ENCODE measurements at regions not wholly inside any gene's neighbourhood (a gene's known extent, or its start where the extent isn't known, plus 50 kb on each side); places are given as distances from the start of the nearest gene placed in this dataset.

DNA sequence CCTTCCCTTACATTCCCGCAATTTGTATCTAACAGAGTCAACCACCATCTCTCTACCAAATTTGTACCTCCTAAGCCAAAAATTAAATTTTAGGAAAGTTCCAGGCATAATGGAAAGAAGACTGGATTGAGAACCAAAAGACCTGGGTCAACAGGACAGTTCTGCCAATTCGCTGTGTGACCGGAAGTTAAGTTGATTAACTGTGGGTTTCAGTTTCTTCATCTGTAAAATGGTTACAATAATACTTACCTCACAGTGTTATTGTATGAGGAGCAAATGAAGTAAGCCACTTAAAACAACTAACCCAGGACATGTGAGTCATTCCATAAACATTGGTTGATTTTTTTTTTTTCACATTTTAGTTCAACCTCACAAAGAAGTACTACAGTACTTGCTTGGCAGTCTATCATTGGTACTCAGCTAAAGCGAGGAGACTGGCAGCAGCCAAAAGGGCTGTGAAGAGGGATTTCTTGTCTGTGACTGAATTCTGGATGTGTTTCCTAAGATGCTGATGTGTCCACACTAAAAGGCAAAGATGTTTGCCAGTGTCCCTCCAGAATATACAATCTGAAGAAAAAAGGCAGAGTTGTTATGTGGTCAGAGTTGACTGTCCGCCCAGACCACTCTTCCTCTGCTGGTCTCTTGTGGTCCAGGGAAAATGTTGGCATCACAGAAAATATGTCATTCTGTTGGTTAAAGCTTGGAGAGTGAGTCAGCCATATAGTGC is 198.6 kb downstream of the TLE1 start:
- WGBS, 2 donors (ENCODE audit: low coverage in 1 of 2) = 93 to 94% methylated on average over 4 to 5 of the region's 5 CpGs

DNA sequence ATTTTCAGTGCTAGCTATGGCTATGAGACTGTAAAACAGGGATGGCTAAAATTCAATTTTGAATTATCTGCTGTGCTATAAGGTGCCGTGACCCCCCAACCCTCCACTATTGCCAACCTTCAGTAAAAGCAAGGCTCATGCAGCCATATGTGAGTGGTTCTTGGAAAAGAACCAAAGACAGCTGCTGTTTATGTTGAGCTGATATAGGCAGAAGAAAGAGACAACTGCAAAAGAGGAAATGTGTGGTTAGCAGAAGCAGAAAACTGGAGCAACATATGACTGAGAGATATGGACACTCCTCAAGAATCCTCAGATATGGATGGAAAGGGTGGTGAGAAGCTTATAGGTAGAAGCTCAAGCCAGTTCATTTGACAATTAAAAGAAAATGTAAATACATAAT is 200.3 kb downstream of the TLE1 start:
- no peaks in the 10 kb centered on the region for H3K4me1 ChIP-seq
- H3K27ac ChIP-seq = no peak overlapping the region
- H3K27me3 ChIP-seq = no peaks in the 10 kb centered on the region
- H3K4me3 ChIP-seq = no peak overlapping the region
- H3K36me3 ChIP-seq = no peaks in the 10 kb centered on the region
- H3K9me3 ChIP-seq = no peaks in the 10 kb centered on the region
- 100% methylated on average over 1 of the region's 1 CpG for WGBS, 2 donors (ENCODE audit: low coverage in 1 of 2)
- no peak for ATAC-seq
- TF ChIP-seq, protein P1, sequence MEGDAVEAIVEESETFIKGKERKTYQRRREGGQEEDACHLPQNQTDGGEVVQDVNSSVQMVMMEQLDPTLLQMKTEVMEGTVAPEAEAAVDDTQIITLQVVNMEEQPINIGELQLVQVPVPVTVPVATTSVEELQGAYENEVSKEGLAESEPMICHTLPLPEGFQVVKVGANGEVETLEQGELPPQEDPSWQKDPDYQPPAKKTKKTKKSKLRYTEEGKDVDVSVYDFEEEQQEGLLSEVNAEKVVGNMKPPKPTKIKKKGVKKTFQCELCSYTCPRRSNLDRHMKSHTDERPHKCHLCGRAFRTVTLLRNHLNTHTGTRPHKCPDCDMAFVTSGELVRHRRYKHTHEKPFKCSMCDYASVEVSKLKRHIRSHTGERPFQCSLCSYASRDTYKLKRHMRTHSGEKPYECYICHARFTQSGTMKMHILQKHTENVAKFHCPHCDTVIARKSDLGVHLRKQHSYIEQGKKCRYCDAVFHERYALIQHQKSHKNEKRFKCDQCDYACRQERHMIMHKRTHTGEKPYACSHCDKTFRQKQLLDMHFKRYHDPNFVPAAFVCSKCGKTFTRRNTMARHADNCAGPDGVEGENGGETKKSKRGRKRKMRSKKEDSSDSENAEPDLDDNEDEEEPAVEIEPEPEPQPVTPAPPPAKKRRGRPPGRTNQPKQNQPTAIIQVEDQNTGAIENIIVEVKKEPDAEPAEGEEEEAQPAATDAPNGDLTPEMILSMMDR (IDR thresholded peaks at IDR 0.05) = no peak
- TF ChIP-seq POLR2A (IDR thresholded peaks at IDR 0.05) = no peak
- no peak for TF ChIP-seq EP300 (IDR thresholded peaks at IDR 0.05)
- TF ChIP-seq POLR2AphosphoS5 (IDR thresholded peaks at IDR 0.05) = no peak

More for the DNA sequence above, 198.6 kb downstream of the TLE1 start:
- H3K36me3 ChIP-seq = no peaks in the 10 kb centered on the region
- H3K4me3 ChIP-seq = no peak overlapping the region
- H3K27me3 ChIP-seq = no peaks in the 10 kb centered on the region
- H3K27ac ChIP-seq = no peak overlapping the region
- ATAC-seq = no peak
- no peaks in the 10 kb centered on the region for H3K9me3 ChIP-seq
- no peaks in the 10 kb centered on the region for H3K4me1 ChIP-seq
- TF ChIP-seq POLR2AphosphoS5 (IDR thresholded peaks at IDR 0.05) (no peak), POLR2A (IDR thresholded peaks at IDR 0.05) (no peak), EP300 (IDR thresholded peaks at IDR 0.05) (no peak)
- TF ChIP-seq, protein P1 (IDR thresholded peaks at IDR 0.05) = no peak

DNA sequence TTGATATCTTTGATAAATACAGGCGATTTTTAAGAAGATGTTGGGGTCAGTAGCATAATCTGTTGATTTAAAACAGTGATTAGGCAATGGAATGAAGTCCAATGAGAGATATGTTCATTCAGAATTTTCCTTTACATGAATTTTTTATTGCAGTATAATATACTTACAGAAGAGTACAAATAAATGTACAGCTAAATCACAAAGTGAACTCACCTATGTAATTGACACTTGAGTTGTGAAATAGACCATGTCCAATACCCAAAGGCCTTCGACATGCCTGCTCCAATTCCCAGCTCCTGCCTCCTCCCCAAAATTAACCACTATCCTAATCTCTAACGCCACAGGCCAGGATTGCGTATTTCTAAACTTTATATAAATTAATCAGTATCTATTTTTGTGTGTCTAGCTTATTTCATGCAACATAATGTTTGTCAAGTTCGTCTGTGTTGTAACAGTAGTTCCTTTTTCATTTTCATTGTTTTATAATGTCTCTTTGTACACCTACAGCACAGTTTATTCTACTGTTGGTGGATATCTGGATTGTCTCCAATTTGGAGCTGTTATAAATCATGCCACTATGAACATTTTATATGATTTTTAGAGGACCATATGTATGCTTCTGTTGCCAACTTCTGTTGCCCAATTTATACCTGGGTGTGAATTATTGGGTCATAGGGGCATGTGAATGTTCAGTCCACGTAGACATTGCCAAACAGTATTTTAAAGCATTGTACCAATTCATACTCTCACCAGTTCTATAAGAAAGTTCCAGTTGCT is 208.3 kb downstream of the TLE1 start:
- ATAC-seq = no peak

DNA sequence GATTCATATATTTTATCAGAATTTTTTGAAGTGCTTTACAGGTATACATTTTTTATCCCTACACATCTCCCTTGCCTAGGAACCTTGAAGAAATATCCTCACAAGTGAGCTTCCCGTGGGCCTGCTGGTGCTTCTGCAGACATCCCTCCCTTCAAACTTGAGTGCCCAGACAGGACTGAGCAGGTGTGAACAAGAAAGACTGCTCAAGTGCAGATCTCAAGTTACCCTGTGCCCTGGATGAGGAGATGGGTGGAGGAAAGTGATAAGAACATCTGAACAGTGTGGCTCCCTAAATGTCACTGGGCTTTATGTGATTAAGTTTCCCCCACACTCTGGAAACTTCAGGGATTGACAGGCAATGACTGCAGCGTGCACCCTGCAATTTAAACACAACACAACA is 209.8 kb downstream of the TLE1 start:
- no peak for ATAC-seq
- no peaks in the 10 kb centered on the region for H3K27me3 ChIP-seq
- H3K36me3 ChIP-seq = no peaks in the 10 kb centered on the region
- no peak overlapping the region for H3K4me3 ChIP-seq
- H3K4me1 ChIP-seq = no peaks in the 10 kb centered on the region
- no peak for TF ChIP-seq POLR2AphosphoS5 (IDR thresholded peaks at IDR 0.05)
- TF ChIP-seq EP300 (IDR thresholded peaks at IDR 0.05) = no peak
- TF ChIP-seq POLR2A (IDR thresholded peaks at IDR 0.05) = no peak
- TF ChIP-seq, protein P1 (IDR thresholded peaks at IDR 0.05) = no peak
- no peak overlapping the region for H3K27ac ChIP-seq
- H3K9me3 ChIP-seq = peaks cover 0 to 10% (median 0%) of the 10 kb centered on the region in 3 donors
- WGBS, 2 donors (ENCODE audit: low coverage in 1 of 2) = 50 to 88% methylated on average over 1 to 2 of the region's 2 CpGs

More for the DNA sequence above, 208.3 kb downstream of the TLE1 start:
- no peaks in the 10 kb centered on the region for H3K4me1 ChIP-seq
- H3K27me3 ChIP-seq = no peaks in the 10 kb centered on the region
- no peak overlapping the region for H3K27ac ChIP-seq
- 77 to 88% methylated on average over 6 of the region's 6 CpGs for WGBS, 2 donors (ENCODE audit: low coverage in 1 of 2)
- TF ChIP-seq, protein P1 (IDR thresholded peaks at IDR 0.05) = no peak
- TF ChIP-seq POLR2A (IDR thresholded peaks at IDR 0.05) (no peak), EP300 (IDR thresholded peaks at IDR 0.05) (no peak), POLR2AphosphoS5 (IDR thresholded peaks at IDR 0.05) (no peak)
- no peak overlapping the region for H3K4me3 ChIP-seq
- no peaks in the 10 kb centered on the region for H3K36me3 ChIP-seq
- peaks cover 0 to 10% (median 0%) of the 10 kb centered on the region in 3 donors for H3K9me3 ChIP-seq
